GM10847 (cell line): ENCODE measurements at regions not wholly inside any gene's neighbourhood (a gene's known extent, or its start where the extent isn't known, plus 50 kb on each side); places are given as distances from the start of the nearest gene placed in this dataset.

Experiments used
- POLR2A ChIP-seq: IDR thresholded peaks from 2 replicates; pipeline ENCODE4 v1.6.1; 2011; ENCODE audit not compliant: insufficient read length; ENCODE audit errors: extremely low read depth

- no peak for TF ChIP-seq POLR2A
Measured at GRCh38 chr17:71164561-71164960, 956.3 kb upstream of the SOX9 start.

GRCh38 chr17:71166311-71166710, 954.5 kb upstream of the SOX9 start:
- TF ChIP-seq POLR2A, result no peak

- TF ChIP-seq POLR2A, result no peak
Measured at GRCh38 chr17:71168053-71168741, 952.6 kb upstream of the SOX9 start.

GRCh38 chr17:71170070-71170469, 950.8 kb upstream of the SOX9 start:
- no peak for TF ChIP-seq POLR2A

- TF ChIP-seq POLR2A, result no peak
Measured at GRCh38 chr17:71171270-71171669, 949.5 kb upstream of the SOX9 start.

GRCh38 chr17:71173991-71174390, 946.8 kb upstream of the SOX9 start:
- TF ChIP-seq POLR2A, result no peak

- TF ChIP-seq POLR2A, result no peak
Measured at GRCh38 chr17:71176331-71176730, 944.5 kb upstream of the SOX9 start.

- TF ChIP-seq POLR2A, result no peak
Measured at GRCh38 chr17:71176928-71177443, 943.8 kb upstream of the SOX9 start.

GRCh38 chr17:71180801-71181385, 939.9 kb upstream of the SOX9 start:
- TF ChIP-seq POLR2A, result no peak

GRCh38 chr17:71183066-71183660, 937.7 kb upstream of the SOX9 start:
- TF ChIP-seq POLR2A, result no peak

GRCh38 chr17:71184716-71185115, 936.1 kb upstream of the SOX9 start:
- TF ChIP-seq POLR2A, result no peak

GRCh38 chr17:71187145-71187878, 933.5 kb upstream of the SOX9 start:
- no peak for TF ChIP-seq POLR2A

- TF ChIP-seq POLR2A, result no peak
Measured at GRCh38 chr17:71188811-71189492, 931.9 kb upstream of the SOX9 start.

- no peak for TF ChIP-seq POLR2A
Measured at GRCh38 chr17:71189493-71189831, 931.4 kb upstream of the SOX9 start.

GRCh38 chr17:71192039-71192555, 928.7 kb upstream of the SOX9 start:
- TF ChIP-seq POLR2A, result no peak
